H1 (cell line): ENCODE measurements at regions not wholly inside any gene's neighbourhood (a gene's known extent, or its start where the extent isn't known, plus 50 kb on each side); places are given as distances from the start of the nearest gene placed in this dataset.

Experiments used
- CEBPB ChIP-seq: IDR thresholded peaks from 2 replicates; pipeline ENCODE4 v1.6.1; 2012; ENCODE audit warnings: low read depth, low read length
- CHD1 ChIP-seq: IDR thresholded peaks from 2 replicates; pipeline ENCODE4 v1.6.1; 2012; ENCODE audit warnings: low read depth, low read length, improper control_type of control experiment
- CTCF ChIP-seq, 3 experiments: IDR thresholded peaks; 1 replicate in 2 of 3; 2 replicates in 1 of 3; pipeline versions ENCODE4 v1.5.1 to v1.6.1; 2011; ENCODE audit warnings: low read length in 3 of 3, mild to moderate bottlenecking in 3 of 3, inconsistent platforms in 2 of 3, low read depth in 1 of 3, moderate library complexity in 1 of 3; ENCODE audit not compliant: insufficient read depth in 1 of 3; ENCODE audit errors: control extremely low read depth in 1 of 3
- EZH2 ChIP-seq: fragments of 200-600 bp; sonication (generic); IDR thresholded peaks from 2 replicates; pipeline ENCODE4 v1.7.1; 2012; ENCODE audit warnings: low read depth, mild to moderate bottlenecking, moderate library complexity, low read length, inconsistent platforms; ENCODE audit not compliant: severe bottlenecking
- FOSL1 ChIP-seq: IDR thresholded peaks from 2 replicates; pipeline ENCODE4 v1.6.1; 2011; ENCODE audit warnings: mild to moderate bottlenecking, low read depth, low read length, moderate library complexity; ENCODE audit not compliant: insufficient read depth
- JUND ChIP-seq: IDR thresholded peaks from 2 replicates; pipeline ENCODE4 v1.6.1; 2011; ENCODE audit warnings: mild to moderate bottlenecking, improper control_type of control experiment, low read length
- KDM5A ChIP-seq: fragments of 200-600 bp; IDR thresholded peaks from 2 replicates; pipeline ENCODE4 v1.7.1; 2012; ENCODE audit warnings: mild to moderate bottlenecking, low read length, inconsistent platforms, mixed read lengths
- MAX ChIP-seq: IDR thresholded peaks from 2 replicates; pipeline ENCODE4 v1.6.1; 2012; ENCODE audit warnings: inconsistent platforms
- POLR2AphosphoS5 ChIP-seq: IDR thresholded peaks from 2 replicates; pipeline ENCODE4 v1.6.1; 2011; ENCODE audit warnings: low read depth, low read length
- RNF2 ChIP-seq: fragments of 200-900, 300-1000 bp; sonication (generic); IDR thresholded peaks from 2 replicates; pipeline ENCODE4 v1.7.1; 2016; ENCODE audit warnings: borderline replicate concordance, low read depth, mild to moderate bottlenecking, antibody characterized with exemption, low read length; ENCODE audit not compliant: poor library complexity, severe bottlenecking; ENCODE audit errors: missing control alignments

GRCh38 chr16:64449506-64449905, 672.4 kb downstream of the CDH11 start:
- TF ChIP-seq POLR2AphosphoS5 (no peak), EZH2 (no peak), MAX (no peak), CTCF (IDR thresholded peaks at IDR 0.05; ENCODE audit: control extremely low read depth in 1 of 3, insufficient read depth in 1 of 3, low read depth in 1 of 3, low read length in 3 of 3) (no peak), KDM5A (no peak), FOSL1 (no peak), CHD1 (no peak), RNF2 (no peak), CEBPB (no peak), JUND (no peak)
